ENCODE measurements at regions not wholly inside any gene's neighbourhood (a gene's known extent, or its start where the extent isn't known, plus 50 kb on each side); places are given as distances from the start of the nearest gene placed in this dataset.

DNA sequence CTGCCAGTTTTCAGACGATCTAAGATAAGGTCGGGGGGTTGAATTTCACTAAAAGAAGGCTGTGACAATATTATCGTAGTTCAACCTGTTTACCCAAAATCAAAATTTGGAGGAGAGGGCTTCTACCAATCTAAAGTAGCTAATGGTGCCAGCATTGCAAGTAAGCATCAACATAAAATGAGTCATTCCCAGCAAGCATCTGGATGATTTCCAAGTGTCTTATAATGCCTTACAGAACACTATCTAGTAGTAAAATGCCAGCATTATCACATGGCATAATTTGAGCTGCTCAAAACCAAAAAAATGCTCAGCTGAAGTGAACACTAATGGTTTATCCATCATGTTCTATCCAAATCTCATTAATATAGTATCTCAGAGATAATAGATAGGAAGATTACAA, 1193.9 kb downstream of the DNAJB9 start:
- no peaks in the 10 kb centered on the region for H3K9me3 ChIP-seq
- H3K27me3 ChIP-seq, result no peaks in the 10 kb centered on the region
- no peaks in the 10 kb centered on the region for H3K36me3 ChIP-seq
- DNase-seq, result no peak
- no peak overlapping the region for H3K27ac ChIP-seq
- no peaks in the 10 kb centered on the region for H3K4me1 ChIP-seq
- TF ChIP-seq POLR2A (IDR thresholded peaks at IDR 0.05), result no peak
- TF ChIP-seq CTCF (IDR thresholded peaks at IDR 0.05), result no peak
- intact Hi-C loops (cut with DNase I; ENCODE audit: low total_unique reads), result no loop called here
- no peak overlapping the region for H3K4me3 ChIP-seq

DNA sequence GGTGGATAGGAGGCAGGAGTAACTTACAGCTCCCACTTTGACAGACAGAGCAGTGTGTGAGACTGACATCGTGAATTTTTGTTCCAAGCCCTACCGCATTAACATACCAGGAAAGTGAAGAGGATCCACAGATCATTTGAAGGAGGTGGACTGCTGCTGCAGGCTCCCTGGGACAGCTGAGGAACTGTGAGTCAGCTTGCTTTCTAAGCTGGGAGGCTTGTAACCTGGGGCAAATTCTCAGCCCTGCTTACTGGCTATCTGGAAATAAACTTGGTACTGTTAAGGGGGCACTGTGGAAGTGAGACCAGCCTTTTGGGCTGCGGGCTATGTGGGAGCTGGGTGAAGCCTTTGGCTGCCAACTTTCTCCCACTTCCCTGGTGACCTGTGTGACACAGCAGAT, 1202.5 kb downstream of the DNAJB9 start:
- DNase-seq, result no peak
- no peak overlapping the region for H3K4me3 ChIP-seq
- intact Hi-C loops (cut with DNase I; ENCODE audit: low total_unique reads), result no loop called here
- TF ChIP-seq CTCF (IDR thresholded peaks at IDR 0.05), result no peak
- H3K36me3 ChIP-seq, result no peaks in the 10 kb centered on the region
- no peaks in the 10 kb centered on the region for H3K4me1 ChIP-seq
- no peaks in the 10 kb centered on the region for H3K9me3 ChIP-seq
- H3K27ac ChIP-seq, result no peak overlapping the region
- no peaks in the 10 kb centered on the region for H3K27me3 ChIP-seq

GRCh38 chr7:109782806-109783205, 1213.1 kb downstream of the DNAJB9 start:
- DNase-seq, result no peak
- Histone ChIP-seq H3K27me3 (no peaks in the 10 kb centered on the region), H3K4me1 (no peaks in the 10 kb centered on the region), H3K9me3 (no peaks in the 10 kb centered on the region), H3K4me3 (no peak overlapping the region), H3K36me3 (no peaks in the 10 kb centered on the region), H3K27ac (no peak overlapping the region)
- intact Hi-C loops (cut with DNase I; ENCODE audit: low total_unique reads), result no loop called here
- TF ChIP-seq CTCF (IDR thresholded peaks at IDR 0.05), result no peak
- TF ChIP-seq POLR2A (IDR thresholded peaks at IDR 0.05), result no peak

DNA sequence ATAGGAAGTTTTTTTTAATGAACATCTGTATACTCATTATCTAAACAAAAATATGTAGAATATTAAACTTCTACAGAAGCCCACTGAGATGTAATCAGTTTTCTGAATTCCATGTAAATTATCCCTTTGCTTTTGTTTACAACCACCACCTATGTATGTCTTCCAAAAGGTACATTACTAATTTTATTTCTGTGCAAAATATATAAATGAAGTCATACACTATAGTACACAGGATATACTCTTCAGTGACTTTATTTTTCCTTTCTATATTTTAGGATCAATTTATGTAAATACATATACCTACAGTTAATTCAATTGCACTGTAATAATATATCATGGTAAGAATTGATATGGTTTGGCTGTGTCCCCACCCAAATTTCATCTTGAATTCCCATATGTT, 1236.9 kb downstream of the DNAJB9 start:
- H3K27ac ChIP-seq, result no peak overlapping the region
- no peaks in the 10 kb centered on the region for H3K36me3 ChIP-seq
- intact Hi-C loops (cut with DNase I; ENCODE audit: low total_unique reads), result no loop called here
- no peak for DNase-seq
- no peak overlapping the region for H3K4me3 ChIP-seq
- TF ChIP-seq POLR2A (IDR thresholded peaks at IDR 0.05) (no peak), CTCF (IDR thresholded peaks at IDR 0.05) (no peak)
- no peaks in the 10 kb centered on the region for H3K9me3 ChIP-seq
- no peaks in the 10 kb centered on the region for H3K27me3 ChIP-seq
- H3K4me1 ChIP-seq, result no peaks in the 10 kb centered on the region

GRCh38 chr7:109821156-109821555, 1251.5 kb downstream of the DNAJB9 start:
- intact Hi-C loops (cut with DNase I; ENCODE audit: low total_unique reads), result no loop called here

More at GRCh38 chr7:109821156-109821555, 1251.5 kb downstream of the DNAJB9 start:
- Histone ChIP-seq H3K4me1 (no peaks in the 10 kb centered on the region), H3K27me3 (no peaks in the 10 kb centered on the region), H3K36me3 (no peaks in the 10 kb centered on the region), H3K9me3 (no peaks in the 10 kb centered on the region), H3K27ac (no peak overlapping the region), H3K4me3 (no peak overlapping the region)
- no peak for TF ChIP-seq CTCF (IDR thresholded peaks at IDR 0.05)
- no peak for DNase-seq

Measured in uterus (tissue), 3 donors.